ENCODE measurements at regions not wholly inside any gene's neighbourhood (a gene's known extent, or its start where the extent isn't known, plus 50 kb on each side); places are given as distances from the start of the nearest gene placed in this dataset.

GRCh38 chr12:81819991-81820633 lies 61.0 kb upstream of the PPFIA2 start:
- DNase-seq (ENCODE audit: extremely low read depth in 1 of 2, low read depth in 1 of 2): no peak

- DNase-seq (ENCODE audit: extremely low read depth in 1 of 2, low read depth in 1 of 2): no peak
Observed at GRCh38 chr12:81815611-81816010, 56.5 kb upstream of the PPFIA2 start.

- DNase-seq (ENCODE audit: extremely low read depth in 1 of 2, low read depth in 1 of 2): no peak
Observed at GRCh38 chr12:81811778-81812125, 52.6 kb upstream of the PPFIA2 start.

DNA sequence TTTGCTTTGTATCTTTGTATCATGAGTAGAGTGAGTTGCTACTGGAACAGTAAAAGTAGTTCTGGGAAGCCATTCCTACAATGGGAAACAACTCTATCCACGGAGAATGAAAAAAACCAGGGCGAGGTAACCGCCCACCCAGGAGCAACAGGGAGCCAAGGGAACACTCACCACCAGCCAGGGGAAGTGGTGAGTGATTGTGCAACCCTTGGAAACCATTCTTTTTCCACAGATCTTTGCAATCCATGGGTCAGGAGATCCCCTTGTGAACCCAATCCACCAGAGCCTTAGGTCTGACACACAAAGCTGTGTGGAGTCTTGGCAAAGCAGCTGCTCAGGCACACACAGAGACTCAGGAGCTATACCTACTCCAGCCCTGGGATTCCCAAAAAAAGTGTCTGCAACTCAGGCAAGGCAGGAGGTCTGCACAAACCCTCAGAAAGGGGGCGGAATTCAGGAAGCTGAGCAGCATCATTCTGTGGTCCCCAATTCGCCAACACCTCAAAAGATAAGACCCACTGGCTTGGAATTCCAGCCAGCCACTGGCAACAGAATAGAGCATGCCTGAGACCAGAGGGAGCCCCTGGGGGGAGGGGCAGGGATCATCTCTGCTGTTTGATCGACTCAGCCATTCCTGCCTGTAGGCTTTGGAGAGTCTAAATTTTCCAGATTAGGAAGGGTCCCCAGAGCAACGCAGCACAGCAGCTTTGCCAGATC lies 52.1 kb upstream of the PPFIA2 start:
- no peak for DNase-seq (ENCODE audit: extremely low read depth in 1 of 2, low read depth in 1 of 2)

- no peak for DNase-seq (ENCODE audit: extremely low read depth in 1 of 2, low read depth in 1 of 2)
Observed at GRCh38 chr12:81809829-81810595, 50.9 kb upstream of the PPFIA2 start.

DNA sequence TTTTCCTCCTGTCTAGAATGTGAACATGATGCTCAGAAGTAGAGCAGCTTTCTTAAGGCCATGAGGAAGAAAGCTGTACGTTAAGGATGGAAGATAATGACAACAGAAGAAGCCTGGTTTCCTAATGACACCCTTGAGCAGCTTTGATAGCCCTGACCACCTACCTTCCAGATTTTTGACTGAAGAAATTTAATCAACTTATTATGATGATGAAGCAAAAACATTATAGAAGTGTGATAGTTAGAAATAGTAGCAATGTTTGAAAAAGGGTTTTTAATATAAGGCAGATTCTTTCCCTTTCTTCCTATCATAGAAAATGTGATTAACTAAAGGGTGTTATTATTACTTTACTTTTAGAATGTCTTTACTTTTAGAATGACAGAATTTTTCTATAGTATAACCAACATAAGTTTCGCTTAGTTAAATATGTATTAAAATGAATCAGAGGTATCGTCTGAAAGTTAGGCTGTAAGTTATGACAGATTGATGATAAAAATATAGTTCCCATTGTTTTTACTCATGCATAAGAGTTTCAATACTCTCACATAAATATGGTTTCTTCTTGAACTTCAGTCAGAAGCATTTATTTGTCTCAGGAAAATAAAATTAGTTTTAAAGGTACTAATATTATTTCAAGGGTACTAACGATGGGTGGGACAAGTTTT lies 50.1 kb upstream of the PPFIA2 start:
- DNase-seq (ENCODE audit: extremely low read depth in 1 of 2, low read depth in 1 of 2): no peak
